Nephron progenitor cell (in vitro differentiated cells): ENCODE measurements at regions not wholly inside any gene's neighbourhood (a gene's known extent, or its start where the extent isn't known, plus 50 kb on each side); places are given as distances from the start of the nearest gene placed in this dataset.

Experiments used
- DNase-seq: peaks from one replicate; pipeline ENCODE4 v3.0.0; 2021
- H3K27ac Mint-ChIP-seq: 2 replicates; pipeline ENCODE4 v1.8.0; 2021; ENCODE audit warnings: mild to moderate bottlenecking, moderate library complexity, mixed read lengths
- H3K27me3 Mint-ChIP-seq: 2 replicates; pipeline ENCODE4 v1.8.0; 2021; ENCODE audit warnings: mild to moderate bottlenecking, low read depth, mixed read lengths; ENCODE audit not compliant: poor library complexity
- H3K36me3 Mint-ChIP-seq: 2 replicates; pipeline ENCODE4 v1.8.0; 2021; ENCODE audit warnings: low read depth, mixed read lengths
- H3K4me1 Mint-ChIP-seq: 2 replicates; pipeline ENCODE4 v1.8.0; 2021; ENCODE audit warnings: mixed read lengths
- H3K4me3 Mint-ChIP-seq: 2 replicates; pipeline ENCODE4 v1.8.0; 2021; ENCODE audit warnings: mild to moderate bottlenecking, moderate library complexity, mixed read lengths
- H3K9me3 Mint-ChIP-seq: 2 replicates; pipeline ENCODE4 v1.8.0; 2021; ENCODE audit warnings: mild to moderate bottlenecking, moderate library complexity, mixed read lengths
- CTCF ChIP-seq: fragments of 200-600 bp; sonication (generic); IDR thresholded peaks from 2 replicates; pipeline ENCODE4 v1.5.0; 2021; ENCODE audit warnings: antibody characterized with exemption

- Mint-ChIP-seq H3K36me3 (peaks cover 4% of the 10 kb centered on the region), H3K9me3 (peaks cover 16% of the 10 kb centered on the region), H3K4me1 (peaks cover 24% of the 10 kb centered on the region), H3K4me3 (peak overlapping the region; percentile 39), H3K27me3 (no peaks in the 10 kb centered on the region), H3K27ac (peak overlapping the region; percentile 60)
- TF ChIP-seq CTCF = peak; percentile 30
- DNase-seq = no peak
These were observed 892.9 kb downstream of the NR2F1-AS1 start for GRCh38 chr5:92687821-92688722.

GRCh38 chr5:92678640-92679039 lies 902.4 kb downstream of the NR2F1-AS1 start:
- DNase-seq = no peak
- TF ChIP-seq CTCF = peak; percentile 17
- no peak overlapping the region for H3K4me3 Mint-ChIP-seq
- peaks cover 20% of the 10 kb centered on the region for H3K4me1 Mint-ChIP-seq
- H3K27ac Mint-ChIP-seq = peak overlapping the region; percentile 9
- no peaks in the 10 kb centered on the region for H3K36me3 Mint-ChIP-seq
- H3K9me3 Mint-ChIP-seq = no peaks in the 10 kb centered on the region
- H3K27me3 Mint-ChIP-seq = no peaks in the 10 kb centered on the region

- no peak for TF ChIP-seq CTCF
- no peak for DNase-seq
- Mint-ChIP-seq H3K27ac (peak overlapping the region; percentile 31), H3K9me3 (no peaks in the 10 kb centered on the region), H3K36me3 (no peaks in the 10 kb centered on the region), H3K27me3 (no peaks in the 10 kb centered on the region), H3K4me3 (no peak overlapping the region), H3K4me1 (peaks cover 20% of the 10 kb centered on the region)
These were observed 904.5 kb downstream of the NR2F1-AS1 start for GRCh38 chr5:92676215-92677165.

- Mint-ChIP-seq H3K4me3 (no peak overlapping the region), H3K9me3 (no peaks in the 10 kb centered on the region), H3K36me3 (no peaks in the 10 kb centered on the region), H3K4me1 (peaks cover 20% of the 10 kb centered on the region), H3K27me3 (no peaks in the 10 kb centered on the region), H3K27ac (no peak overlapping the region)
- DNase-seq = no peak
- TF ChIP-seq CTCF = no peak
These were observed 906.7 kb downstream of the NR2F1-AS1 start for GRCh38 chr5:92674321-92674720.

- H3K4me3 Mint-ChIP-seq = no peak overlapping the region
- no peak for DNase-seq
- H3K27ac Mint-ChIP-seq = no peak overlapping the region
- H3K9me3 Mint-ChIP-seq = no peaks in the 10 kb centered on the region
- H3K36me3 Mint-ChIP-seq = no peaks in the 10 kb centered on the region
- no peak for TF ChIP-seq CTCF
- peaks cover 13% of the 10 kb centered on the region for H3K4me1 Mint-ChIP-seq
- H3K27me3 Mint-ChIP-seq = no peaks in the 10 kb centered on the region
These were observed 915.5 kb downstream of the NR2F1-AS1 start for GRCh38 chr5:92665506-92665905.
